Activated T-cell treated with anti-CD3 and anti-CD28 coated beads, Interleukin-2, amount 50 U/mL, for 4 hours (primary cell): ENCODE measurements at regions not wholly inside any gene's neighbourhood (a gene's known extent, or its start where the extent isn't known, plus 50 kb on each side); places are given as distances from the start of the nearest gene placed in this dataset.

Experiments
- ATAC-seq, 2 donors: fragments of 200-7000 bp; cut with Tn5 transposase; one replicate each; pipeline ENCODE4 v1.10.0; 2021
- DNase-seq: peaks from one replicate; pipeline ENCODE4 v3.0.0-alpha.2; 2020
- H3K27me3 Mint-ChIP-seq: one replicate; pipeline ENCODE4 v1.8.0; 2021; ENCODE audit warnings: low read depth, mixed read lengths
- H3K36me3 Mint-ChIP-seq: one replicate; pipeline ENCODE4 v1.8.0; 2022; ENCODE audit warnings: mixed read lengths; ENCODE audit not compliant: insufficient read depth
- H3K4me1 Mint-ChIP-seq: one replicate; pipeline ENCODE4 v1.8.0; 2021; ENCODE audit warnings: low read depth, mixed read lengths
- H3K4me3 Mint-ChIP-seq: one replicate; pipeline ENCODE4 v1.8.0; 2021; ENCODE audit warnings: mild to moderate bottlenecking, moderate library complexity, mixed read lengths
- H3K9me3 Mint-ChIP-seq: one replicate; pipeline ENCODE4 v1.8.0; 2021; ENCODE audit warnings: mixed read lengths

- H3K4me3 Mint-ChIP-seq, result no peak overlapping the region
- H3K4me1 Mint-ChIP-seq, result no peaks in the 10 kb centered on the region
- peaks cover 4% of the 10 kb centered on the region for H3K27me3 Mint-ChIP-seq
- H3K9me3 Mint-ChIP-seq, result no peaks in the 10 kb centered on the region
- DNase-seq, result no peak
- H3K36me3 Mint-ChIP-seq, result no peaks in the 10 kb centered on the region
- ATAC-seq, result no peak
These were observed 270.6 kb downstream of the PBX3 start for GRCh38 chr9:126017758-126018157.

GRCh38 chr9:126020836-126021235 is 273.7 kb downstream of the PBX3 start:
- Mint-ChIP-seq H3K36me3 (no peaks in the 10 kb centered on the region), H3K4me3 (no peak overlapping the region), H3K4me1 (no peaks in the 10 kb centered on the region), H3K9me3 (no peaks in the 10 kb centered on the region), H3K27me3 (peaks cover 3% of the 10 kb centered on the region)
- ATAC-seq (no peak), DNase-seq (no peak)

- no peaks in the 10 kb centered on the region for H3K9me3 Mint-ChIP-seq
- peaks cover 3% of the 10 kb centered on the region for H3K27me3 Mint-ChIP-seq
- H3K4me1 Mint-ChIP-seq, result no peaks in the 10 kb centered on the region
These were observed 276.8 kb downstream of the PBX3 start for GRCh38 chr9:126023962-126024361.

GRCh38 chr9:126024581-126025230 is 277.5 kb downstream of the PBX3 start:
- Mint-ChIP-seq H3K27me3 (peaks cover 3% of the 10 kb centered on the region), H3K4me3 (no peak overlapping the region), H3K9me3 (no peaks in the 10 kb centered on the region)

More at GRCh38 chr9:126023962-126024361, 276.8 kb downstream of the PBX3 start:
- ATAC-seq, result no peak
- DNase-seq, result no peak
- no peaks in the 10 kb centered on the region for H3K36me3 Mint-ChIP-seq
- no peak overlapping the region for H3K4me3 Mint-ChIP-seq

GRCh38 chr9:126025991-126026390 is 278.8 kb downstream of the PBX3 start:
- Mint-ChIP-seq H3K4me3 (no peak overlapping the region), H3K36me3 (no peaks in the 10 kb centered on the region), H3K9me3 (no peaks in the 10 kb centered on the region)

More at GRCh38 chr9:126024581-126025230, 277.5 kb downstream of the PBX3 start:
- ATAC-seq, result no peak
- H3K4me1 Mint-ChIP-seq, result no peaks in the 10 kb centered on the region
- no peaks in the 10 kb centered on the region for H3K36me3 Mint-ChIP-seq
- no peak for DNase-seq

GRCh38 chr9:126027566-126027965 is 280.4 kb downstream of the PBX3 start:
- no peaks in the 10 kb centered on the region for H3K4me1 Mint-ChIP-seq
- no peak for DNase-seq
- ATAC-seq, result no peak
- peaks cover 7% of the 10 kb centered on the region for H3K27me3 Mint-ChIP-seq
- no peaks in the 10 kb centered on the region for H3K36me3 Mint-ChIP-seq
- H3K4me3 Mint-ChIP-seq, result no peak overlapping the region
- no peaks in the 10 kb centered on the region for H3K9me3 Mint-ChIP-seq

More at GRCh38 chr9:126025991-126026390, 278.8 kb downstream of the PBX3 start:
- Mint-ChIP-seq H3K27me3 (peaks cover 3% of the 10 kb centered on the region), H3K4me1 (no peaks in the 10 kb centered on the region)
- DNase-seq (no peak), ATAC-seq (no peak)

- H3K4me1 Mint-ChIP-seq, result no peaks in the 10 kb centered on the region
- H3K36me3 Mint-ChIP-seq, result no peaks in the 10 kb centered on the region
- DNase-seq, result no peak
These were observed 281.6 kb downstream of the PBX3 start for GRCh38 chr9:126028746-126029145.

GRCh38 chr9:126030716-126031115 is 283.5 kb downstream of the PBX3 start:
- DNase-seq, result no peak
- no peaks in the 10 kb centered on the region for H3K36me3 Mint-ChIP-seq
- H3K27me3 Mint-ChIP-seq, result peaks cover 19% of the 10 kb centered on the region
- H3K9me3 Mint-ChIP-seq, result no peaks in the 10 kb centered on the region
- no peak overlapping the region for H3K4me3 Mint-ChIP-seq
- no peak for ATAC-seq
- no peaks in the 10 kb centered on the region for H3K4me1 Mint-ChIP-seq

More at GRCh38 chr9:126028746-126029145, 281.6 kb downstream of the PBX3 start:
- no peaks in the 10 kb centered on the region for H3K9me3 Mint-ChIP-seq
- H3K4me3 Mint-ChIP-seq, result no peak overlapping the region
- ATAC-seq, result no peak
- H3K27me3 Mint-ChIP-seq, result peaks cover 9% of the 10 kb centered on the region

- DNase-seq (no peak), ATAC-seq (no peak)
- no peaks in the 10 kb centered on the region for H3K36me3 Mint-ChIP-seq
- peaks cover 22% of the 10 kb centered on the region for H3K27me3 Mint-ChIP-seq
- H3K4me1 Mint-ChIP-seq, result no peaks in the 10 kb centered on the region
- H3K4me3 Mint-ChIP-seq, result no peak overlapping the region
- no peaks in the 10 kb centered on the region for H3K9me3 Mint-ChIP-seq
These were observed 283.9 kb downstream of the PBX3 start for GRCh38 chr9:126031116-126031515.

GRCh38 chr9:126032135-126032534 is 285.0 kb downstream of the PBX3 start:
- Mint-ChIP-seq H3K4me3 (no peak overlapping the region), H3K27me3 (peaks cover 29% of the 10 kb centered on the region), H3K36me3 (no peaks in the 10 kb centered on the region), H3K9me3 (no peaks in the 10 kb centered on the region), H3K4me1 (no peaks in the 10 kb centered on the region)
- DNase-seq (no peak), ATAC-seq (no peak)

- no peaks in the 10 kb centered on the region for H3K9me3 Mint-ChIP-seq
- no peaks in the 10 kb centered on the region for H3K4me1 Mint-ChIP-seq
- peaks cover 32% of the 10 kb centered on the region for H3K27me3 Mint-ChIP-seq
- ATAC-seq (no peak), DNase-seq (no peak)
- no peaks in the 10 kb centered on the region for H3K36me3 Mint-ChIP-seq
- no peak overlapping the region for H3K4me3 Mint-ChIP-seq
These were observed 286.1 kb downstream of the PBX3 start for GRCh38 chr9:126033318-126033717.

- ATAC-seq (no peak), DNase-seq (no peak)
- H3K4me3 Mint-ChIP-seq, result no peak overlapping the region
- no peaks in the 10 kb centered on the region for H3K36me3 Mint-ChIP-seq
- no peaks in the 10 kb centered on the region for H3K4me1 Mint-ChIP-seq
- peaks cover 32% of the 10 kb centered on the region for H3K27me3 Mint-ChIP-seq
- no peaks in the 10 kb centered on the region for H3K9me3 Mint-ChIP-seq
These were observed 286.8 kb downstream of the PBX3 start for GRCh38 chr9:126033956-126034355.

GRCh38 chr9:126036881-126037291 is 289.7 kb downstream of the PBX3 start:
- Mint-ChIP-seq H3K4me3 (no peak overlapping the region), H3K9me3 (peaks cover under 1% of the 10 kb centered on the region), H3K4me1 (no peaks in the 10 kb centered on the region), H3K36me3 (no peaks in the 10 kb centered on the region), H3K27me3 (peaks cover 28% of the 10 kb centered on the region)
- DNase-seq, result no peak
- ATAC-seq, result no peak

GRCh38 chr9:126038790-126039189 is 287.8 kb upstream of the MVB12B start:
- DNase-seq (no peak), ATAC-seq (no peak)
- Mint-ChIP-seq H3K36me3 (peaks cover 2% of the 10 kb centered on the region), H3K9me3 (peaks cover 10% of the 10 kb centered on the region), H3K27me3 (peaks cover 23% of the 10 kb centered on the region), H3K4me3 (no peak overlapping the region), H3K4me1 (no peaks in the 10 kb centered on the region)

GRCh38 chr9:126043681-126044080 is 282.9 kb upstream of the MVB12B start:
- H3K4me1 Mint-ChIP-seq, result no peaks in the 10 kb centered on the region
- peaks cover 17% of the 10 kb centered on the region for H3K9me3 Mint-ChIP-seq
- ATAC-seq (no peak), DNase-seq (no peak)
- H3K27me3 Mint-ChIP-seq, result peaks cover 16% of the 10 kb centered on the region
- H3K36me3 Mint-ChIP-seq, result peaks cover 2% of the 10 kb centered on the region
- H3K4me3 Mint-ChIP-seq, result no peak overlapping the region
